ENCODE measurements at regions not wholly inside any gene's neighbourhood (a gene's known extent, or its start where the extent isn't known, plus 50 kb on each side); places are given as distances from the start of the nearest gene placed in this dataset.

DNA sequence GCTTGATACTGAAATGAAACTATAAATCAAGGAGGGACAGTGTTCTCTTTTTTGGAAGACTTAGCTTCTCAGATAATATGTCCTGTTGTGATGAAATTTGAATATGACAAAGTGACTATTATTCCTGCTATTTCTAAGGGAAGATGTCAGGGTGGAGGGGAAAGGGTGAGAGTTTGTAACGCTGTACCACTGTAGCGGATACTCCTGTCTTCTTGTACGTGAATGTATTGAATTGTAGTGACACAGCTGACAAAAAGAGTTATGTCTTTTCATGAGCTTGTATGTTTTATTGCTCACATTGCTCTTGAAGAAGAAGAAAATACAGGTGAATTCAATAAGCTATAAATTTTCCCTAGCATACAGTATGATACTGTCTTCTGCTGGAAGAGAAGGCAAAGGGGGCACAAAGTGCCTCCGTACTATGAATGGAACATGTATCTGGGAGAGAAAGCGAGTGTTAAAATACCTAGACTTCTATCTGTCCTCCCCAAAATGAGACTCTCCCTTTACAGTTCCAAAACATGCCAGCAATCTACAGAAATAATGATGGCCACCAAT lies 538.5 kb upstream of the LRRC4C start:
- no peak for DNase-seq (ENCODE audit: extremely low spot score)
- Histone ChIP-seq H3K36me3 (no peaks in the 10 kb centered on the region), H3K27me3 (no peaks in the 10 kb centered on the region), H3K4me3 (no peak overlapping the region), H3K9me3 (no peaks in the 10 kb centered on the region), H3K27ac (replicated peaks in 1 of 4) (no peak overlapping the region), H3K4me1 (no peaks in the 10 kb centered on the region)
- intact Hi-C loops (cut with DNase I), result no loop called here
- WGBS, result 80% methylated on average over 5 of the region's 5 CpGs
- TF ChIP-seq, protein P1, sequence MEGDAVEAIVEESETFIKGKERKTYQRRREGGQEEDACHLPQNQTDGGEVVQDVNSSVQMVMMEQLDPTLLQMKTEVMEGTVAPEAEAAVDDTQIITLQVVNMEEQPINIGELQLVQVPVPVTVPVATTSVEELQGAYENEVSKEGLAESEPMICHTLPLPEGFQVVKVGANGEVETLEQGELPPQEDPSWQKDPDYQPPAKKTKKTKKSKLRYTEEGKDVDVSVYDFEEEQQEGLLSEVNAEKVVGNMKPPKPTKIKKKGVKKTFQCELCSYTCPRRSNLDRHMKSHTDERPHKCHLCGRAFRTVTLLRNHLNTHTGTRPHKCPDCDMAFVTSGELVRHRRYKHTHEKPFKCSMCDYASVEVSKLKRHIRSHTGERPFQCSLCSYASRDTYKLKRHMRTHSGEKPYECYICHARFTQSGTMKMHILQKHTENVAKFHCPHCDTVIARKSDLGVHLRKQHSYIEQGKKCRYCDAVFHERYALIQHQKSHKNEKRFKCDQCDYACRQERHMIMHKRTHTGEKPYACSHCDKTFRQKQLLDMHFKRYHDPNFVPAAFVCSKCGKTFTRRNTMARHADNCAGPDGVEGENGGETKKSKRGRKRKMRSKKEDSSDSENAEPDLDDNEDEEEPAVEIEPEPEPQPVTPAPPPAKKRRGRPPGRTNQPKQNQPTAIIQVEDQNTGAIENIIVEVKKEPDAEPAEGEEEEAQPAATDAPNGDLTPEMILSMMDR (IDR thresholded peaks at IDR 0.05), result no peak
- TF ChIP-seq POLR2AphosphoS5 (IDR thresholded peaks at IDR 0.05) (no peak), EP300 (IDR thresholded peaks at IDR 0.05) (no peak), POLR2A (IDR thresholded peaks at IDR 0.05; ENCODE audit: low read depth) (no peak)

- TF ChIP-seq POLR2A (IDR thresholded peaks at IDR 0.05; ENCODE audit: low read depth) (no peak), POLR2AphosphoS5 (IDR thresholded peaks at IDR 0.05) (no peak), EP300 (IDR thresholded peaks at IDR 0.05) (no peak)
- TF ChIP-seq, protein P1 (IDR thresholded peaks at IDR 0.05), result no peak
- no peaks in the 10 kb centered on the region for H3K4me1 ChIP-seq
- intact Hi-C loops (cut with DNase I), result no loop called here
Measured at GRCh38 chr11:41999066-41999465, 539.6 kb upstream of the LRRC4C start.

DNA sequence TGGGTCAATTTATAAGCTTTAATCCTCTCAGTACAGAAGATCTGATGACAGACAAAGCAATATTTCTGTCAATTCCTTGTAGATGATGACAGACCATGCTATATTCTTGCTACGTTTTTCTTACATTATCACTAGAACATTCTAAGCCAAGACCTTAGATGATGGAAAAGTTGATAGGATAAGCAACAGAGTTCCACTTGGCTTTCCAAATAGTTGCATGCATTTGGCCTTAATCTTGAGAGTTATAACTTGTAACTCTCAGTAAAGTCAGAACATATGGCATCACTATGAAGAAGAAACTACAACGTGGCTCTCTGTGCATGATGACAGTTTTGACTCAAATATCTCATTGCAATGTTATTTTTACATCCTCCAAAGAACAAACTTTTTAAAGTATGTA lies 544.3 kb upstream of the LRRC4C start:
- intact Hi-C loops (cut with DNase I), result no loop called here
- H3K4me3 ChIP-seq, result no peak overlapping the region
- TF ChIP-seq, protein P1 (IDR thresholded peaks at IDR 0.05), result no peak
- no peak for TF ChIP-seq EP300 (IDR thresholded peaks at IDR 0.05)
- TF ChIP-seq POLR2A (IDR thresholded peaks at IDR 0.05; ENCODE audit: low read depth), result no peak
- TF ChIP-seq POLR2AphosphoS5 (IDR thresholded peaks at IDR 0.05), result no peak
- H3K36me3 ChIP-seq, result no peaks in the 10 kb centered on the region
- no peak overlapping the region for H3K27ac ChIP-seq (replicated peaks in 1 of 4)
- H3K27me3 ChIP-seq, result no peaks in the 10 kb centered on the region
- no peaks in the 10 kb centered on the region for H3K9me3 ChIP-seq
- WGBS, result 48% methylated on average over 2 of the region's 2 CpGs
- no peaks in the 10 kb centered on the region for H3K4me1 ChIP-seq
- no peak for DNase-seq (ENCODE audit: extremely low spot score)

More at GRCh38 chr11:41999066-41999465, 539.6 kb upstream of the LRRC4C start:
- Histone ChIP-seq H3K36me3 (no peaks in the 10 kb centered on the region), H3K27ac (replicated peaks in 1 of 4) (no peak overlapping the region), H3K27me3 (no peaks in the 10 kb centered on the region), H3K9me3 (no peaks in the 10 kb centered on the region), H3K4me3 (no peak overlapping the region)
- DNase-seq (ENCODE audit: extremely low spot score), result no peak

DNA sequence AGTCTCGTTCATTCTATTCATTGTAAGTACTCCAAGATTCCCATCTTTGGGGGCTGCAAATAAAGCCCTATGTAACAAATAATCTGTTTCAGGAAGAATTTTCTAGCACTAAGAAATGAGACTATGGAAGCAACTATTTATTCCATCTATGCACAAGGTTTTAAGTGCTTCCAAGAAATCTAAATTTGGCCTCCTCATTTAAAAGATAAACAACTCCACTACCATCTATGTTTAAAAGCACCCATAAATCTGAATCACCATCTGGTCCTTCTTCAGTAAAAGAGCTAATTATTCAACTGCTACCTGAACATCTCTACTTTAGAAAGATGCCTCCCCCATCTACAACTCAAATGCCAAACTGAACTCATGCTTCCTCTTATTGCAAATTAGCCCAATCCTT lies 547.3 kb upstream of the LRRC4C start:
- H3K27me3 ChIP-seq, result no peaks in the 10 kb centered on the region
- H3K36me3 ChIP-seq, result no peaks in the 10 kb centered on the region
- intact Hi-C loops (cut with DNase I), result no loop called here
- no peak overlapping the region for H3K27ac ChIP-seq (replicated peaks in 1 of 4)
- 73% methylated on average over 1 of the region's 1 CpG for WGBS
- H3K4me3 ChIP-seq, result no peak overlapping the region
- TF ChIP-seq, protein P1 (IDR thresholded peaks at IDR 0.05), result no peak
- TF ChIP-seq EP300 (IDR thresholded peaks at IDR 0.05) (no peak), POLR2A (IDR thresholded peaks at IDR 0.05; ENCODE audit: low read depth) (no peak), POLR2AphosphoS5 (IDR thresholded peaks at IDR 0.05) (no peak)
- no peak for DNase-seq (ENCODE audit: extremely low spot score)
- no peaks in the 10 kb centered on the region for H3K9me3 ChIP-seq
- no peaks in the 10 kb centered on the region for H3K4me1 ChIP-seq

- intact Hi-C loops (cut with DNase I), result no loop called here
- Histone ChIP-seq H3K9me3 (no peaks in the 10 kb centered on the region), H3K27ac (replicated peaks in 1 of 4) (no peak overlapping the region), H3K4me1 (no peaks in the 10 kb centered on the region), H3K36me3 (no peaks in the 10 kb centered on the region), H3K27me3 (no peaks in the 10 kb centered on the region), H3K4me3 (no peak overlapping the region)
- TF ChIP-seq POLR2A (IDR thresholded peaks at IDR 0.05; ENCODE audit: low read depth), result no peak
- TF ChIP-seq, protein P1 (IDR thresholded peaks at IDR 0.05), result no peak
- no peak for TF ChIP-seq POLR2AphosphoS5 (IDR thresholded peaks at IDR 0.05)
- TF ChIP-seq EP300 (IDR thresholded peaks at IDR 0.05), result no peak
- 79% methylated on average over 3 of the region's 3 CpGs for WGBS
- DNase-seq (ENCODE audit: extremely low spot score), result no peak
Measured at GRCh38 chr11:42012271-42012670, 552.8 kb upstream of the LRRC4C start.

All from esophagus muscularis mucosa (tissue), 4 donors.